BLaER1 treated with 17β-estradiol and CSF1 and Interleukin-3, amounts not matched to agents 10 nM and 100 nM (cell line): ENCODE measurements at regions not wholly inside any gene's neighbourhood (a gene's known extent, or its start where the extent isn't known, plus 50 kb on each side); places are given as distances from the start of the nearest gene placed in this dataset.

Experiments used
- H3K27ac ChIP-seq, 11 experiments: shearing (Covaris generic); formaldehyde crosslinking; 2 replicates each; pipeline ENCODE4 v1.8.1; 2022
- H3K27me3 ChIP-seq, 11 experiments: shearing (Covaris generic); formaldehyde crosslinking; 2 replicates each; pipeline ENCODE4 v1.8.1; 2022
- H3K36me3 ChIP-seq, 11 experiments: shearing (Covaris generic); formaldehyde crosslinking; 2 replicates each; pipeline ENCODE4 v1.8.1; 2022
- H3K4me1 ChIP-seq, 10 experiments: shearing (Covaris generic); formaldehyde crosslinking; 2 replicates each; pipeline ENCODE4 v1.8.1; 2022
- H3K4me2 ChIP-seq, 11 experiments: shearing (Covaris generic); formaldehyde crosslinking; 2 replicates each; pipeline ENCODE4 v1.8.1; 2022
- H3K4me3 ChIP-seq, 10 experiments: shearing (Covaris generic); formaldehyde crosslinking; 2 replicates each; pipeline ENCODE4 v1.8.1; 2022
- H3K9ac ChIP-seq, 11 experiments: shearing (Covaris generic); formaldehyde crosslinking; 2 replicates each; pipeline ENCODE4 v1.8.1; 2022
- H3K9me3 ChIP-seq, 11 experiments: shearing (Covaris generic); formaldehyde crosslinking; replicated peaks in 1 of 11; 2 replicates each; pipeline ENCODE4 v1.8.1; 2022
- H4K20me1 ChIP-seq, 11 experiments: shearing (Covaris generic); formaldehyde crosslinking; 2 replicates each; pipeline ENCODE4 v1.8.1; 2022
- Cebpa-rat ChIP-seq, 11 experiments: shearing (Covaris generic); IDR thresholded peaks; 2 replicates each; pipeline ENCODE4 v1.8.1; 2022

DNA sequence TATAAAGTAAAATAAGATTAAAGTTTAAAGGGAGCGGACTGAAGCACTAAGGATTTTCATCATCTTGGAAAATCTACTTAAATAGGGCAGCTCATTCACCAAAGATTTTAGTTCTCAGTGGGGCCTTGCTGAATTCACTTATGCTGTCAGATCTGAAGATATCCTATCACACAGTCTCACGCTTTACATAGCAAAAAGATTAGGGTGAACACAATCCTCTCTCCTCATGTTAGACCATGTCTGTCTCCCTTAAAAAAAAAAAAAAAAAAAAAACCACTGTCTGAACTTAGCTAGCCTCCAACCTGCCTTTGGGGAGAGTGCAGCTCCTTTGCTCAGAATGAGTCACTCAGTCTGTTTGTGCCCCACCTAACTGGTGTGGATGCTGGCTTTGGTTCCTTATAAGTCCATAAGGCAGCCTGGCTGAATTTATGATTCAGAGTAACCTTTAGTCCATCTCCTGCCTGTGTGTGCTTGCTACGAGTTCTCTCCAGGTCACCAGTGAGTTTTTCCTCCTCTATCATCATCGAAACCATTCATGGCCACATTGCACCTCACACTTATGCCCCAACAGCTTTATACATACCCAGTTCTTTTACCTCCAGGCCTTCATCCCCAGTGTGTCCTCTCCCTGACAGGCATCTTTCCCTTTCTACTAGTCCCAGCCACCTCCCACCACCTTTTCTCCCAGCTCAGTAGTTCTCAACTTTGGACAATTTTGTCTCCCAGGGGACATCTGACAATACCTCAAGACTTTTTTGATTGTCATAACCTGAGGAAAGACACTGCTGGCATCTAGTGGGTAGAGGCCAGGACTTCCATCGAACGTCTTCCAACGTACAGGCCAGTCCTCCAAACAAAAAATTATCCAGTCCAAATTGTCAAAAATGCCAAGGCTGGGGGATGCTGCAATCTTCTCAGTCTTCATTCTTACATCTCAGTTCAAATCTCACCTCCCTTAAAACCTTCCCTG lies 220.7 kb upstream of the EMCN start:
- H3K4me2 ChIP-seq: no peak overlapping the region
- no peak for TF ChIP-seq Cebpa-rat (IDR thresholded peaks at IDR 0.05)
- no peaks in the 10 kb centered on the region for H3K36me3 ChIP-seq
- no peak overlapping the region for H3K27ac ChIP-seq
- no peak overlapping the region for H3K9ac ChIP-seq
- peaks cover 0 to 11% (median 6%) of the 10 kb centered on the region in 11 experiments; a peak in 12 of 22 replicates for H3K9me3 ChIP-seq
- no peaks in the 10 kb centered on the region for H4K20me1 ChIP-seq
- no peak overlapping the region for H3K4me3 ChIP-seq
- H3K4me1 ChIP-seq: no peaks in the 10 kb centered on the region; a peak in 1 of 20 replicates
- no peaks in the 10 kb centered on the region for H3K27me3 ChIP-seq

- H3K9ac ChIP-seq: no peak overlapping the region
- H3K27me3 ChIP-seq: no peaks in the 10 kb centered on the region
- no peak for TF ChIP-seq Cebpa-rat (IDR thresholded peaks at IDR 0.05)
- H4K20me1 ChIP-seq: no peaks in the 10 kb centered on the region
- H3K27ac ChIP-seq: no peak overlapping the region
- peaks cover 0 to 12% (median 6%) of the 10 kb centered on the region in 11 experiments; a peak in 12 of 22 replicates for H3K9me3 ChIP-seq
- no peak overlapping the region for H3K4me2 ChIP-seq
- H3K4me3 ChIP-seq: no peak overlapping the region
- H3K36me3 ChIP-seq: no peaks in the 10 kb centered on the region
- no peaks in the 10 kb centered on the region; a peak in 1 of 20 replicates for H3K4me1 ChIP-seq
These were observed 219.0 kb upstream of the EMCN start for GRCh38 chr4:100736641-100737451.

- peaks cover 0 to 5% (median 0%) of the 10 kb centered on the region in 11 experiments; a peak in 7 of 22 replicates for H3K9me3 ChIP-seq
- H3K4me1 ChIP-seq: no peaks in the 10 kb centered on the region
- no peaks in the 10 kb centered on the region for H3K27me3 ChIP-seq
- H3K9ac ChIP-seq: no peak overlapping the region
- H3K4me3 ChIP-seq: no peak overlapping the region
- TF ChIP-seq Cebpa-rat (IDR thresholded peaks at IDR 0.05): no peak
- H3K4me2 ChIP-seq: no peak overlapping the region
- no peaks in the 10 kb centered on the region for H4K20me1 ChIP-seq
- no peaks in the 10 kb centered on the region for H3K36me3 ChIP-seq
- no peak overlapping the region for H3K27ac ChIP-seq
These were observed 211.0 kb upstream of the EMCN start for GRCh38 chr4:100728861-100729260.

- Histone ChIP-seq H3K4me3 (no peak overlapping the region), H3K27me3 (no peaks in the 10 kb centered on the region), H3K36me3 (no peaks in the 10 kb centered on the region), H4K20me1 (no peaks in the 10 kb centered on the region), H3K4me1 (no peaks in the 10 kb centered on the region), H3K4me2 (no peak overlapping the region), H3K27ac (no peak overlapping the region), H3K9ac (no peak overlapping the region), H3K9me3 (no peaks in the 10 kb centered on the region)
- no peak for TF ChIP-seq Cebpa-rat (IDR thresholded peaks at IDR 0.05)
These were observed 205.1 kb upstream of the EMCN start for GRCh38 chr4:100722866-100723459.

GRCh38 chr4:100722133-100722532 lies 204.3 kb upstream of the EMCN start:
- no peaks in the 10 kb centered on the region for H3K36me3 ChIP-seq
- no peak overlapping the region for H3K4me2 ChIP-seq
- no peaks in the 10 kb centered on the region for H4K20me1 ChIP-seq
- H3K27me3 ChIP-seq: no peaks in the 10 kb centered on the region
- H3K4me3 ChIP-seq: no peak overlapping the region
- H3K9ac ChIP-seq: no peak overlapping the region
- H3K27ac ChIP-seq: no peak overlapping the region
- H3K9me3 ChIP-seq: no peaks in the 10 kb centered on the region; a peak in 2 of 22 replicates
- H3K4me1 ChIP-seq: no peaks in the 10 kb centered on the region
- TF ChIP-seq Cebpa-rat (IDR thresholded peaks at IDR 0.05): no peak

DNA sequence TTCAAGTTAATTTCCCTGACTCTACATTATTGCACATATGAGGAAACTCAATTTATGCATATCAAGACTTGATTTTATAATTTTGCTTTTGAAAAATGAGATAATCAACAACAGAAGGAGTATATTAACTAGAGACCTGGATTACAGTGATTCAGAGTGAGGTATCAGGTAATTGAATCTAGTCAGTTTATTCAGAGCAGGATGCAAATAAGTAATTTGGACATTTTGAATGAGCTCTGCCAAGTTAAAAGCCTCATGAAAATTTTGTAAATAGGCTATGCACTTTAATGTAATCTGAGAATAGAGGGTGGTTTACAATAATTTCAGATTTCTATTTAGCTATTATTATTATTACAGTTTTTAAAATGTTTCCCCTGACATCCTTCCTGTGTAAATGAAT lies 203.7 kb upstream of the EMCN start:
- Histone ChIP-seq H3K27me3 (no peaks in the 10 kb centered on the region), H3K4me3 (no peak overlapping the region), H3K9me3 (no peaks in the 10 kb centered on the region; a peak in 2 of 22 replicates), H3K27ac (no peak overlapping the region), H4K20me1 (no peaks in the 10 kb centered on the region), H3K4me2 (no peak overlapping the region), H3K9ac (no peak overlapping the region), H3K36me3 (no peaks in the 10 kb centered on the region), H3K4me1 (no peaks in the 10 kb centered on the region)
- no peak for TF ChIP-seq Cebpa-rat (IDR thresholded peaks at IDR 0.05)

DNA sequence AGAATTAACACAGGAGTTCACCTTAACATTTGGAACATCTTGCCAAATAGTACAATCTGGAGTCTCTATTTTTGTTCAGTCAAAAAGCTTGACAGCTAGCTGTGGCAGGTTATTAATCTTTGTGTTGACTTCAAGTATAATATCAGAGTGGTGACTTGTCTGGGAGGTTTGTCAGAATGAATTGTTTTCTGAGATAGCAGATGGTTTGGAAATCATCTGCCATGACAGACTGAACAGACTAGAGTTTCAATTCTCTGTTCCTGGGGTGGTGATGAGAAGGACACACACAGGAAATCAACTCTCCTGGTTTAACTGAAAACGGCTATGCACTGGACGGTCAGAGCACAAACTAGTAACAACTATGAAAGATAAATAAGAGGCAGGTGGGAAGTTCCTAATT lies 203.3 kb upstream of the EMCN start:
- no peak overlapping the region for H3K9ac ChIP-seq
- H4K20me1 ChIP-seq: no peaks in the 10 kb centered on the region
- H3K4me3 ChIP-seq: no peak overlapping the region
- no peaks in the 10 kb centered on the region for H3K4me1 ChIP-seq
- H3K27me3 ChIP-seq: no peaks in the 10 kb centered on the region
- H3K36me3 ChIP-seq: no peaks in the 10 kb centered on the region
- no peak for TF ChIP-seq Cebpa-rat (IDR thresholded peaks at IDR 0.05)
- H3K27ac ChIP-seq: no peak overlapping the region
- H3K4me2 ChIP-seq: no peak overlapping the region
- H3K9me3 ChIP-seq: no peaks in the 10 kb centered on the region; a peak in 2 of 22 replicates

GRCh38 chr4:100716416-100716815 lies 198.6 kb upstream of the EMCN start:
- H3K9me3 ChIP-seq: no peaks in the 10 kb centered on the region; a peak in 2 of 22 replicates
- H3K9ac ChIP-seq: no peak overlapping the region
- H3K4me3 ChIP-seq: no peak overlapping the region
- TF ChIP-seq Cebpa-rat (IDR thresholded peaks at IDR 0.05): no peak
- H3K27me3 ChIP-seq: no peaks in the 10 kb centered on the region
- no peaks in the 10 kb centered on the region for H4K20me1 ChIP-seq
- no peak overlapping the region for H3K4me2 ChIP-seq
- H3K36me3 ChIP-seq: no peaks in the 10 kb centered on the region
- no peaks in the 10 kb centered on the region for H3K4me1 ChIP-seq
- no peak overlapping the region for H3K27ac ChIP-seq

GRCh38 chr4:100708776-100709175 lies 191.0 kb upstream of the EMCN start:
- no peak overlapping the region for H3K27ac ChIP-seq
- no peak for TF ChIP-seq Cebpa-rat (IDR thresholded peaks at IDR 0.05)
- H3K4me1 ChIP-seq: no peaks in the 10 kb centered on the region
- H3K4me3 ChIP-seq: no peak overlapping the region
- no peak overlapping the region for H3K4me2 ChIP-seq
- no peak overlapping the region for H3K9ac ChIP-seq
- H3K9me3 ChIP-seq: no peaks in the 10 kb centered on the region
- H3K27me3 ChIP-seq: no peaks in the 10 kb centered on the region
- no peaks in the 10 kb centered on the region for H3K36me3 ChIP-seq
- no peaks in the 10 kb centered on the region for H4K20me1 ChIP-seq
